T-cell (primary cell): ENCODE measurements at regions not wholly inside any gene's neighbourhood (a gene's known extent, or its start where the extent isn't known, plus 50 kb on each side); places are given as distances from the start of the nearest gene placed in this dataset.

Experiments
- ATAC-seq, 4 experiments: fragments of 200-7000 bp in 3 of 4; fragments of 150-1000 bp in 1 of 4; cut with Tn5 transposase; replicated peaks in 1 of 4; 1 replicate in 3 of 4; 2 replicates in 1 of 4; pipeline ENCODE4 v1.10.0; 2021; ENCODE audit warnings: moderate library complexity in 3 of 4, mild to moderate bottlenecking in 2 of 4, moderate number of reproducible peaks in 1 of 4
- CTCF ChIA-PET, 2 donors: fragments of 300-600 bp; sonication (Branson Sonifier 250); formaldehyde crosslinking; loops; one replicate each; lab custom pipeline; 2022; ENCODE audit warnings: antibody characterized with exemption in 2 of 2; lab: Charles Lee
- POLR2A ChIA-PET, 2 donors: fragments of 300-600 bp; sonication (Branson Sonifier 250); formaldehyde crosslinking; loops; one replicate each; lab custom pipeline; 2022; ENCODE audit warnings: antibody characterized with exemption in 2 of 2; lab: Charles Lee
- DNase-seq, 35 experiments: peaks; one replicate each; pipeline versions ENCODE4 v3.0.0 to v3.0.0-alpha.2; 2013 to 2023
- H3K27ac ChIP-seq: one replicate; pipeline ENCODE4 v1.5.1; 2013; ENCODE audit warnings: low read length
- H3K27me3 ChIP-seq, 2 experiments: replicated peaks in 1 of 2; 1 replicate in 1 of 2; 2 replicates in 1 of 2; pipeline versions ENCODE4 v1.6.1 to v1.7.0; 2013; ENCODE audit warnings: low read length in 1 of 2, mixed read lengths in 1 of 2; ENCODE audit not compliant: control insufficient read depth in 2 of 2, insufficient read depth in 2 of 2; ENCODE audit errors: extremely low read depth in 1 of 2
- H3K36me3 ChIP-seq, 2 donors: 1 replicate in 1 of 2; 2 replicates in 1 of 2; pipeline versions ENCODE4 v1.6.1 to v1.7.0; 2013; ENCODE audit warnings: low read length in 1 of 2; ENCODE audit not compliant: control insufficient read depth in 2 of 2, insufficient read depth in 1 of 2; ENCODE audit errors: extremely low read depth in 1 of 2
- H3K4me1 ChIP-seq, 2 experiments: 1 replicate in 1 of 2; 2 replicates in 1 of 2; pipeline versions ENCODE4 v1.6.1 to v1.7.0; 2013; ENCODE audit warnings: low read length in 2 of 2, mixed read lengths in 1 of 2; ENCODE audit not compliant: insufficient read depth in 2 of 2, control insufficient read depth in 1 of 2; ENCODE audit errors: extremely low read depth in 1 of 2
- H3K4me3 ChIP-seq, 2 donors: 1 replicate in 1 of 2; 2 replicates in 1 of 2; pipeline versions ENCODE4 v1.5.1 to v1.7.0; 2013; ENCODE audit warnings: mild to moderate bottlenecking in 2 of 2, low read length in 1 of 2, moderate library complexity in 1 of 2; ENCODE audit not compliant: control insufficient read depth in 1 of 2; ENCODE audit errors: extremely low read depth in 1 of 2
- H3K9me3 ChIP-seq: 2 replicates; pipeline ENCODE4 v1.7.0; 2013
- H3K27ac Mint-ChIP-seq, 2 donors: one replicate each; pipeline ENCODE4 v1.8.0; 2020 to 2021; ENCODE audit warnings: mild to moderate bottlenecking in 2 of 2, mixed read lengths in 2 of 2
- H3K27me3 Mint-ChIP-seq, 2 donors: one replicate each; pipeline ENCODE4 v1.8.0; 2021 to 2022; ENCODE audit warnings: mixed read lengths in 2 of 2
- H3K36me3 Mint-ChIP-seq: one replicate; pipeline ENCODE4 v1.8.0; 2021; ENCODE audit warnings: mixed read lengths
- H3K4me1 Mint-ChIP-seq, 3 donors: one replicate each; pipeline ENCODE4 v1.8.0; 2020 to 2022; ENCODE audit warnings: mixed read lengths in 3 of 3, mild to moderate bottlenecking in 1 of 3
- H3K4me3 Mint-ChIP-seq, 3 donors: one replicate each; pipeline ENCODE4 v1.8.0; 2020 to 2022; ENCODE audit warnings: mild to moderate bottlenecking in 3 of 3, mixed read lengths in 3 of 3, moderate library complexity in 3 of 3
- H3K9me3 Mint-ChIP-seq, 3 donors: one replicate each; pipeline ENCODE4 v1.8.0; 2020 to 2022; ENCODE audit warnings: mixed read lengths in 3 of 3
- WGBS: methylation state at CpG from one replicate; pipeline ENCODE4 v1.1.5; 2013; ENCODE audit warnings: missing lambda C conversion rate; ENCODE audit not compliant: insufficient coverage; 5-methylcytosine and 5-hydroxymethylcytosine counted together

- Histone ChIP-seq H3K27me3 (no peaks in the 10 kb centered on the region), H3K9me3 (no peaks in the 10 kb centered on the region), H3K4me1 (no peaks in the 10 kb centered on the region), H3K4me3 (no peak overlapping the region), H3K27ac (no peak overlapping the region), H3K36me3 (no peaks in the 10 kb centered on the region)
- WGBS = no CpG with 5 or more reads among the region's 2 CpGs
- Mint-ChIP-seq H3K4me3 (no peak overlapping the region), H3K36me3 (no peaks in the 10 kb centered on the region), H3K27me3 (peaks cover 0 to 6% of the 10 kb centered on the region in 2 donors), H3K4me1 (no peaks in the 10 kb centered on the region), H3K27ac (no peak overlapping the region), H3K9me3 (peaks cover 5 to 12% (median 7%) of the 10 kb centered on the region in 3 donors)
- ChIA-PET CTCF (no interaction called here), POLR2A (no interaction called here)
- DNase-seq (no peak), ATAC-seq (no peak)
These were observed 268.3 kb downstream of the RFC3 start for GRCh38 chr13:34086281-34086680.

- H3K9me3 Mint-ChIP-seq = peaks cover 5 to 12% (median 7%) of the 10 kb centered on the region in 3 donors
- Histone ChIP-seq H3K4me1 (no peaks in the 10 kb centered on the region), H3K27me3 (no peaks in the 10 kb centered on the region), H3K27ac (no peak overlapping the region), H3K36me3 (no peaks in the 10 kb centered on the region), H3K4me3 (no peak overlapping the region), H3K9me3 (no peaks in the 10 kb centered on the region)
- CTCF ChIA-PET = no interaction called here
- no peak overlapping the region for H3K4me3 Mint-ChIP-seq
- DNase-seq = no peak
- H3K4me1 Mint-ChIP-seq = no peaks in the 10 kb centered on the region
- 85% methylated on average over 3 of the region's 4 CpGs for WGBS
- H3K36me3 Mint-ChIP-seq = no peaks in the 10 kb centered on the region
- peaks cover 0 to 12% of the 10 kb centered on the region in 2 donors for H3K27me3 Mint-ChIP-seq
- no peak for ATAC-seq
- POLR2A ChIA-PET = no interaction called here
- H3K27ac Mint-ChIP-seq = no peak overlapping the region
These were observed 269.8 kb downstream of the RFC3 start for GRCh38 chr13:34087791-34088190.

DNA sequence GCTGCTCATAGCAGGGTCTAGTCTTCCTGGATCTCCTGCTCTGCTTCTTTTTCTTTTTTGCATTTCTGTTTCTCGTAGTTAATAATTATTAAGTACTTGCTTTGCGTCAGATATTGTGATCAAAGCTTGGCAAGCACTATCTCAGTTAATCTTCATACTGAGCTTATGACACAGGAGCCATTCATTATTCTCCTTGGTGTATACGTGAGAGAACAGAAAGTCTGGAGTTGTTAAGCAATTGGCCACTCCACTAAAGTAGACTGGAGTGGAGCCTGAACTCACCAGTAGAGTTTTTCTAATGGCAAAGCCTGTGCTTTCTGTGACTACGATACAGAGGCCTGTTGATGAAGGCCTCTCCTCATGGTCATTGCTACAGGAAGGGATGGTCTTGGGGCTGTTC, 285.9 kb downstream of the RFC3 start:
- CTCF ChIA-PET = no interaction called here
- H3K27ac Mint-ChIP-seq = no peak overlapping the region
- no CpG with 5 or more reads among the region's 4 CpGs for WGBS
- peaks cover 0 to 4% (median 3%) of the 10 kb centered on the region in 3 donors for H3K9me3 Mint-ChIP-seq
- Histone ChIP-seq H3K4me3 (no peak overlapping the region), H3K4me1 (no peaks in the 10 kb centered on the region), H3K27ac (no peak overlapping the region), H3K9me3 (no peaks in the 10 kb centered on the region), H3K27me3 (no peaks in the 10 kb centered on the region), H3K36me3 (no peaks in the 10 kb centered on the region)
- no peak for ATAC-seq
- H3K4me3 Mint-ChIP-seq = no peak overlapping the region
- H3K4me1 Mint-ChIP-seq = no peaks in the 10 kb centered on the region
- no peaks in the 10 kb centered on the region for H3K36me3 Mint-ChIP-seq
- POLR2A ChIA-PET = no interaction called here
- no peak for DNase-seq
- peaks cover 0 to 2% of the 10 kb centered on the region in 2 donors for H3K27me3 Mint-ChIP-seq

DNA sequence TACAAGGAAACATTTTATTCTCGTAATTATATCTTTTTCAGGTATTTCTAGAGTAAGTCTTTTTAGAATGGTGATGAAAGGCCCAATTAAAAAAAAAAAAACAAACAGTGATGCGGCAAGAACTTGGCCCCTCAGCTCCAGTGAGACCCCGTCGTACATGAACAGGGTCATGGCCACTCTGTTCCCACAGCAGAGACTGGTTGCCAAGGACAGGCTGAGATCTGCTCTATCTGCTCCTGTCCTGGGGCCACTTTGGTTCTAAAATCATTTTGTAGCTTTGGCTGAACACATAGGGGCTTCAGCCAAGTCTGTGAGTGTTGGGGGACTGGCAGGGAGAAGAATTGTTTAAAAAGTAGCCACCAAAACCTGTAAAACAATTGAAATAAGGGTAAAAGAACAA, 286.9 kb downstream of the RFC3 start:
- Histone ChIP-seq H3K4me1 (no peaks in the 10 kb centered on the region), H3K36me3 (no peaks in the 10 kb centered on the region), H3K27ac (no peak overlapping the region), H3K4me3 (no peak overlapping the region), H3K27me3 (no peaks in the 10 kb centered on the region), H3K9me3 (no peaks in the 10 kb centered on the region)
- no peaks in the 10 kb centered on the region for H3K36me3 Mint-ChIP-seq
- no peak for DNase-seq
- H3K9me3 Mint-ChIP-seq = peaks cover 0 to 9% (median 9%) of the 10 kb centered on the region in 3 donors
- no peak for ATAC-seq
- no peaks in the 10 kb centered on the region for H3K4me1 Mint-ChIP-seq
- H3K27ac Mint-ChIP-seq = no peak overlapping the region
- CTCF ChIA-PET = no interaction called here
- H3K4me3 Mint-ChIP-seq = no peak overlapping the region
- WGBS = 95% methylated on average over 2 of the region's 4 CpGs
- POLR2A ChIA-PET = interaction anchor here in 1 of 2 donors (0.6 kb wide), 1 partner anchor 122 kb away, joined by 4 read pairs; no protein-coding TSS in a partner anchor
- peaks cover 0 to 2% of the 10 kb centered on the region in 2 donors for H3K27me3 Mint-ChIP-seq

GRCh38 chr13:34107806-34108205, 289.9 kb downstream of the RFC3 start:
- Histone ChIP-seq H3K27me3 (no peaks in the 10 kb centered on the region), H3K9me3 (no peaks in the 10 kb centered on the region), H3K27ac (no peak overlapping the region), H3K4me3 (no peak overlapping the region), H3K36me3 (no peaks in the 10 kb centered on the region), H3K4me1 (no peaks in the 10 kb centered on the region)
- H3K27me3 Mint-ChIP-seq = peaks cover 0 to 2% of the 10 kb centered on the region in 2 donors
- H3K4me1 Mint-ChIP-seq = no peaks in the 10 kb centered on the region
- peaks cover 0 to 12% (median 9%) of the 10 kb centered on the region in 3 donors for H3K9me3 Mint-ChIP-seq
- no peak overlapping the region for H3K27ac Mint-ChIP-seq
- H3K36me3 Mint-ChIP-seq = no peaks in the 10 kb centered on the region
- POLR2A ChIA-PET = no interaction called here
- H3K4me3 Mint-ChIP-seq = no peak overlapping the region
- ATAC-seq (no peak), DNase-seq (no peak)
- CTCF ChIA-PET = no interaction called here
- 100% methylated on average over 1 of the region's 1 CpG for WGBS

DNA sequence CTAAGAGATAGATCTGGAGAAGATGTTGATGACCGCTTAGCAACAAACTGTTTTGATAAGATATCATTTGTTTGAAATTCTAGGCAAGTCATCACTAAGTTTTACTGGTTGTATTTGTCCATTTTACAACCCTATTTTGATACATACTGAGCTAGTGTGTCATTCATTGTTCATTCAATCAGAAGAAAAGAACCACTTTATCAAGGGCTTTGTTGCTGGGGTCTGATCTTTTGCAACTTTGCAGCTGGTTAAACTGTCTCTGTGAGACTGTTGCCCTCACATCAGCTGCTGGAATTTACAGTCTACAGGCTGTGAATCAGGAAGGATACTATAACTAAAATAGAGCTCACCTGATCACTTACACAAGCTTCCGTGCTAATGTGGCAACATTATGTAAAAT, 290.5 kb downstream of the RFC3 start:
- H3K4me1 Mint-ChIP-seq = no peaks in the 10 kb centered on the region
- no CpG with 5 or more reads among the region's 2 CpGs for WGBS

GRCh38 chr13:34114581-34114980, 296.6 kb downstream of the RFC3 start:
- Histone ChIP-seq H3K9me3 (no peaks in the 10 kb centered on the region), H3K4me3 (no peak overlapping the region), H3K36me3 (no peaks in the 10 kb centered on the region), H3K4me1 (no peaks in the 10 kb centered on the region), H3K27me3 (no peaks in the 10 kb centered on the region), H3K27ac (no peak overlapping the region)
- Mint-ChIP-seq H3K36me3 (no peaks in the 10 kb centered on the region), H3K4me3 (no peak overlapping the region), H3K4me1 (no peaks in the 10 kb centered on the region), H3K27ac (no peak overlapping the region), H3K27me3 (no peaks in the 10 kb centered on the region), H3K9me3 (peaks cover 0 to 10% (median 2%) of the 10 kb centered on the region in 3 donors)
- ChIA-PET CTCF (no interaction called here), POLR2A (no interaction called here)
- WGBS = no CpG with 5 or more reads among the region's 3 CpGs
- DNase-seq (no peak), ATAC-seq (no peak)

More for the DNA sequence above, 290.5 kb downstream of the RFC3 start:
- Histone ChIP-seq H3K36me3 (no peaks in the 10 kb centered on the region), H3K27ac (no peak overlapping the region), H3K4me3 (no peak overlapping the region), H3K27me3 (no peaks in the 10 kb centered on the region), H3K9me3 (no peaks in the 10 kb centered on the region), H3K4me1 (no peaks in the 10 kb centered on the region)
- ChIA-PET POLR2A (no interaction called here), CTCF (no interaction called here)
- no peak overlapping the region for H3K4me3 Mint-ChIP-seq
- no peak for ATAC-seq
- peaks cover 0 to 12% (median 9%) of the 10 kb centered on the region in 3 donors for H3K9me3 Mint-ChIP-seq
- H3K36me3 Mint-ChIP-seq = no peaks in the 10 kb centered on the region
- DNase-seq = no peak
- H3K27ac Mint-ChIP-seq = no peak overlapping the region
- H3K27me3 Mint-ChIP-seq = peaks cover 0 to 2% of the 10 kb centered on the region in 2 donors
